IPS-NIHi7 (cell line): ENCODE measurements at regions not wholly inside any gene's neighbourhood (a gene's known extent, or its start where the extent isn't known, plus 50 kb on each side); places are given as distances from the start of the nearest gene placed in this dataset.
A peak's percentile ranks its signal among the peaks of the same experiment; 100 is the strongest.

Source experiments
- DNase-seq: peaks from one replicate; pipeline ENCODE4 v3.0.0; 2012; ENCODE audit warnings: mixed read lengths; ENCODE audit errors: extremely low spot score

DNA sequence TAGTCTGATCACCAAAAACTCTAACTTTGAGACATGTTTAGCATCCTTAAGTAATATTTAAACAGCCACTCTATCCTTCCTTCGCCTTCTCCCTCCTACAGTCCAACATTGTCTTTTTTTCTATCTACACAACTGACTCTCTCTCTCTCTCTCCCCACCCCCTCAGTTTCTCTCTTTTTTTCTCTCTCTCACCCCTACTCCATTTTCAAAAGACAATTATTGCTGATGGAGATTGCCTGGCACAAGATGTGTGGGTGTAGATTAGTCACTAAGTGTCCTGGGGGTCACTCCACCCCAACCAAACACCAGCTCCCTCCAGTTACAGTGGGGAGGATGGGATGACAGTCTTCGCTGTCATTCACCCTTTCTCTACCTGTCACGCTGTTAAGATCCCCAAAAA lies 94.5 kb upstream of the NFIA start:
- DNase-seq: no peak

DNA sequence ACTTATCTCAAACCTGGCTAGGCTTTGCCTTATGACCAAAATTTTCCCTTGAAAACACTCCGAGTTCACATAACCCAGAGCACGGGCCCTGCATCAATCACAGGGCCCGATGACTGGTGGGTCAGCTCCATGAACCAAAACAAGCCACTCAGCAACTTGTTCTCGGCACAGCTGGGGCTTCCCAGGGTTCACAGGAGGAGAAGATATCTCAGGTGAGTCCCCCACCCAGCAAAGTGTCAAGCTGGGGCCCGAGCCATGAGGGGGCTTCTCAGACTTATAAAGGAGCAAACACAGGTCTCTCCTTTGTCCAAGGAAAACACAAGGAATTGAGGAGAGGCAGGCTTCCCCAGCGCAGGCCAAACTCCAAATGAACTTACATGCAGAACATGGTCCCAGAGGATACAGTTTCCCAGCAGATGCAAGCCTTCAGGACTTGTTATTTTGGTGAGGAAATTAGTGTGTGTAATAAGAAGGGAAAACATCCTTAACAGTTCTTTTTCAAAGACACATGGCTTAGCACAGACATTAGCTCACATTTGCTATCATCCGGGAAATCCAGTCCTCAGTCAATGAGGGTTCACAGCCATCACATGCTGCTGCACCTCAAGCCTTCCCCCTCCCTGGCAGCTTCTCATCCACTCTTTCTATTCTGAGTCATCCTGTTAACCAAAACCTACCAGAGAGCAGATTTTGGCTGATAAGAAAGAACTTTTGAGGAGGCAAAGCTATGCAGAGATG lies 98.1 kb upstream of the NFIA start:
- DNase-seq: no peak

DNA sequence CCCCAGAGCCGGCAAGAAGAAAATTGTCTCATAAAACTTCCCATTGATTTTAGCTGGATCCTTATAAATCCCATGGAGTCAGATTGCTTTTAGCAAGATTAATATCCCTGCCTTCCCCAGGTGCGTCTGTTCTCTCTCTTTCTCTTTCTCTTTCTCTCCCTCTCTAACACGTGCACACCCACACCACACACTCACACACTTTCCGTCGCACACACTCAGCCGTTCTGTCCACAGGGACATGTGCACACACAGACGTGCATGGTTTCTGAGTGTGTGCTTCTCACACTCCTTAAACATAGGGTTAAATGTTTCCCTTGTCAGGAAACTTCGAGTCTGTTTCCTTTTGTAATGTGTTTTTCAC lies 98.7 kb upstream of the NFIA start:
- DNase-seq: no peak

- no peak for DNase-seq
These were observed 99.8 kb upstream of the NFIA start for GRCh38 chr1:60982539-60982938.

DNA sequence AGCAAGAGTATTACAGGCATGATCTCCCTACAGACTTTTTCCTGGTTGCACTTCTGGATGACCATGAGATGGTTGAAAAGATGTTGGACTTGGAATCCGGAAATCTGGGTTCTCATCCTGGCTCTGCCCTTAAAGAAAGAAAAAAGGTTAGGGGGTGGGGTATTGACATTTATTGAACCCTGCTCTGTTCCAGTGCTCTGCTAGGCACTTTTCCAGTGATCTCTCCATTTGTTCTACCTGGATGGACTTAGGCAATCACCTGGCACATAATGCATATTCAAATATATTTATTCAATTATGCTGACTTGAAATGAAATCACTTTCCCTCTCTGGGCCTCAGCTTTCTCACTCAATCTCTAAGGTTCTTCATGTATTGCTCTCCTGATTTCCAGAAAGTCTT lies 101.0 kb upstream of the NFIA start:
- no peak for DNase-seq

GRCh38 chr1:60978421-60979357 lies 103.7 kb upstream of the NFIA start:
- peak; percentile 66 for DNase-seq

DNA sequence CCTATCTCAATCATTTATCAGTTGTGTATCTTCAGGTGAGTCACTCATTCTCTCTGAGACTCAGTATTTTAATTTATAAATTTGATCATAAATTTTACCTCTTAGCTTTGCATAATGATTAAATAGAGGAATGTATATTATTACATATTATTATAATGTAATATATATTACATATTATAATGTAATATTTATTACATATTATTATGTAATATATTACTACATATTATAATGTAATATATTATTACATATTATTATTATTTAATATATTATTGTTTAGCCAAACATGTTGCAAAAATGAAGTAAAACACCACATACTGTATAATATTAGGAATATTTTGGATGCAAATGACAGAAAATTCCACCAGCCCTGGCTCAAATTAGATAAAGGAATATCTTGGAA lies 104.7 kb upstream of the NFIA start:
- DNase-seq: no peak

DNA sequence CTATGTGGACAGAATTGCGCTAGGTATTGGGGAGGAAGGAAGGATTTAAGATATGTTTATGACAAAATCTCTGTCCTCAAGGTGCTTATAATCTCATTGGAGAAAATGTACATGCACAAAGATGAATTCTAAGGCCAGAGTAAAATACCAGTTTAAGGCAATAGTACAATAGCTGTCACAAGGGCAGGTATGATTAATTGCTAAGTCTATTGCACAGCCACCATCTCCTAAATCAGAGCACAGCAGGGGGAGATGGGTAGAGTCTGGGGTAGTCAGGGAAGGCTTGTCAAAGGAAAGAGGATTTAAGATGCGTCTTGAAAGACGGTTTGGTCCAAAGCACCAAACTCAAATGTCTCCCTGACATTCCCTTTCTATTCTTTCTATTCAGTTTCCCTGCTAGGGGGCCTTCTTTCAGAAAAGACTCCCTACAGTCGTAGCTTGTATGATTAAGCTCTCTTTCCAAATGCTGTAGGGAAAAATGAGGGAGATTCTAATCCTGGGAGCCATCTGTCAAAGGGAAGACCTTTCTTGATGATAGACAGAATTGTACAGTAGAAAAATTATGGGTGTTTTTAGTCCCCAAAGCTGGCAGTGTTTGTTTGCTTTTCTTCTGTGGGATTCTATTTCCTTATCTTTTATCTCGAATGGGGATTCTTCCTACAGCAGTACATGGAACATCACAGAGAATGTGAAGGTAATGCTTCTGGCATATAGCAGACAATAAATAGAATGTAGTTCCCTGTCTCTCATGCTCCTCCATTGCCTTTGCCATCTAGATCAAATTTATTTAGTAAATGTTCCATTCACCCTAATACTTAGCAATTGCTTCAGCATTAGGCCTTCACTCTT lies 107.6 kb upstream of the NFIA start:
- DNase-seq: no peak

- DNase-seq: no peak
These were observed 108.7 kb upstream of the NFIA start for GRCh38 chr1:60973668-60974067.

- no peak for DNase-seq
These were observed 109.5 kb upstream of the NFIA start for GRCh38 chr1:60972841-60973364.

GRCh38 chr1:60971330-60971729 lies 111.0 kb upstream of the NFIA start:
- DNase-seq: no peak

DNA sequence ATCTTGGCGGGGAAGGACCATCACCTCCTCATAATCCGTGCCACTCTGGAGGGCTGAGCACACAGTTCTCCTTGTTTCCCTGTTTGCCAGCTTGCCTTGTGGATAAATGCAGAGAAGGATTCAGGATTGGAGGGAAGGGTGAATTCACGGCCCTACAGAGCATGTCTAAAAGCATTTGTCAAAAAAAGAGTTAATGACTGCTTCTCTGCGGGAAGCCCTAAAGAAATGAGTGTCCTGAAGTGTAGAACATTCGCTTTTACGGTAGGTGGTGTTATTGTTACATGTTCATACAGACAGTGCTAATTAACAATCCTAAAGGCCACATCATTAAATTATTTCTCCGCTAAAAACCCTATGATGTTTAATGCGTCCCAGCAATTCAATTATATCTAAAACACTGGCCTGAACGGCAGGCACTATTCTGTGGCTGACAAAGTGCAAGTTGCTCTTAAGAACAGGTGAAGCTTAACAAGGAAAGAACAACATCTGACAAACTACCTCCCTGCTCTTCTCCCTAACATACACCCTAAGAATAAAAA lies 112.3 kb upstream of the NFIA start:
- DNase-seq: peak; percentile 42

GRCh38 chr1:60965280-60965854 lies 117.0 kb upstream of the NFIA start:
- DNase-seq: no peak

DNA sequence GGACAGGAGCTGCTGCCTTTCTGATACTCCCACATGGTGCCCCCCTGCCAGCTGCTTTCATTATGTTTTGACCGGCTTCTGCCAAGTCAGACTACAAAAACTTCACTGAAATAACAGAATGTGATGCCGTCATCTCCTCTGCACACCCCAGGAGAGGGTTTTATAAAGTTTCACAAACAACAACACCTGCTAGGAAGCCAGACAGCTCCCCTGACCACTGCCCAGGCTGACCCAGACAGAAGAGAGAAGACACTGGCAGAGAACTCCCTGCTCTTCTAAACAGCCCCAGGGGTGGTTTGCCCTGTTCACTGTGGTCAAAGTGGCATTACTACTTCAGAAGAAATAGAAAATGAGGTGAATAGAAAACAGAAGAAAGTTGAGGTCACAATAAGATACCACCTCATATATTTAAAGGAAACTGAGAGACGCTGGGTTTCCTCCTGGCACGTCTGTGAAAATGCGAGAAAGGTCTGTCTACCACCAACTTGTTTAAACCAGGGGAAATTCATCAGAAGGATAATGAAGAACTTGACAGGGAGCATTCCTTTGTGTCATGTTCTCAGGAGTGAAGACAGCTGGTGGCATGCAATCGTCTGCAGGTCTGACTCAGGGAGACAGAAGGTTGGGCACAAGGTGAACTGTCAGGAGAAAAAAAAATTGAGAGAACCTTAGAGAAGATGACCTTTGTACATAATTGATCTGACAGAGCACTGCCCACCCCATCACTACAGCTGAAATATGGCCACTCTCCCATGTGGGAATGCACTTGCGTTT lies 119.0 kb upstream of the NFIA start:
- no peak for DNase-seq

- no peak for DNase-seq
These were observed 121.4 kb upstream of the NFIA start for GRCh38 chr1:60960891-60961461.

DNA sequence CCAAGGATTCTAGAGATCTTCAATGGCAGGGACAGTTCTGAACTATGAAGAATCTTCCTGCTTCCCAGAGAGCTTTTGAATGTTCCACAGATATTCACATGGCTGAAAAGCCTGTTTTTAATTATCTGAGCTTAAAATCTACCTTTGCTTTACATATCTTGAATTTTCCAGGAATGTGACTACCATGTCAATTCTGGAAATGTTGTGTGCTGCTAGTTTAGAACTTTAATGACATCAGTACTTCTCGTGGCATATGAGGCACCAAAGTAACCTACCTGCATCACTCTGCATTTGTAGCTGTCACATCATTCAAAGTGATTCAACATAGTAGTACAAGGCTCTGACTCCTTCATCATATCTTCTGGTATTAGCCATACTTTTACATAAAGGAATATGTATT lies 122.7 kb upstream of the NFIA start:
- DNase-seq: no peak

DNA sequence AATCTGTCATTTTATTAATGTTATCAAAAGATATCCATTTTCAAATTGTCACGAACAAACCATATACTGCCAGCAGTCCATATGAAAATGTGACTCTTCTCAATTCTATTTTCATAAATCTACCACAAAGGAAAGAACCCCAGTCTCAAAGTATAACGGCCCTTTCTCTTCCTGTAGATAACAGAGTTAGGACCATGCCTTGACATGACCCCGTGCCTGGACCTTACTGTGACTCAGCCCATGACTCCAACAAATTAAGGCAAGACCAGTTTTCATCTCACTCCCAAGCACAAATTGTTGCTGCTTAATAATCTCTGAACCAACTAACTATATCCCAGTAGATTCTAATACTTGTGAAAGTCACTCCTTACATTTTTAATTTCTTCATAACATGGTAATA lies 124.4 kb upstream of the NFIA start:
- DNase-seq: no peak

- no peak for DNase-seq
These were observed 125.8 kb upstream of the NFIA start for GRCh38 chr1:60956520-60956919.

DNA sequence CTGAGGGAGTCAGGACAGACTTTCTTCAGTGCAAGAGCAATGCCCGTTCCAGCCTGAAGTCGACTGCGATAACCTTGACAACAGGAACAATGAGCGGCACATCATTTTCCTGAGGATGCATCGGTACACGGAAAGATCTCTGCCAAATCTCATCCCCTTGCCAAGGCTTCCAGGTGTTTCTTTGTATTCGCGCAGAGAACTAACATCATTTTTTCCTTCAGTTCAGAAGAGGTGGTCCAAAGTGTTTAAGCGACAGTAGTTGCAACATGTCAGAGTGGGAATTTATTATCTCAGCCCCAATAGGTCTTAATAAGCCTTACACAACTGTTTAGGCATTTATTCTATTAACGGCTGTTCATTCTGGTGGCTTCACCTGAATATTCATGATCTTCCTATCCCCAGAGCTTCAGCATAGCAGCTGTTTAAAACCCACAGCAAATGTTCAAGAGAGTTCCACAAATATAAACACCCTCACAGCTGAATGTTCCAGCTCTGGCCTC lies 129.7 kb upstream of the NFIA start:
- no peak for DNase-seq
